ENCODE measurements at regions not wholly inside any gene's neighbourhood (a gene's known extent, or its start where the extent isn't known, plus 50 kb on each side); places are given as distances from the start of the nearest gene placed in this dataset.

DNA sequence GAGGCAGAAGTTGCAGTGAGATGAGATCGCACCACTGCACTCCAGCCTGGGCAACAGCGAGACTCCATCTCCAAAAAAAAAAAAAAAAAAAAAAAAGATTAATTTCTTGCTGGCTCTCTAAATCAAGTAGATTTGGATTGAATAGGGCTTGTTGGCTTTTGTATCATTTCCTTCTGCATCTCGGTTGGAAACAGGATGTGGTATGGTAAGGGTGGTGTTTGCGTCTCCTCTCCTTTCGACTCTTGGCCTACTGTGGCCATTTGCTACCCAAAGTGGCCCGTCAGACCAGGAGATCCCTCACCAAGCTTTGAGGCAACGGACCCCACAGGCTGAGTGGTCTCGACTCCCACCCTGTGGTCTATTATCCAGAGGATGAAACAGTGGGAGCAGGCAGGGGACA, 168.0 kb upstream of the IRX3 start:
- Histone ChIP-seq H3K9me3 (ENCODE audit: low read length) (no peaks in the 10 kb centered on the region), H3K27me3 (ENCODE audit: insufficient read depth, low read length) (no peaks in the 10 kb centered on the region), H2AFZ (ENCODE audit: low read depth, low read length) (no peak overlapping the region), H3K36me3 (ENCODE audit: insufficient read depth, low read length) (no peaks in the 10 kb centered on the region), H3K4me3 (ENCODE audit: low read length) (no peak overlapping the region), H3K4me1 (ENCODE audit: insufficient read depth, low read length) (peaks cover 5% of the 10 kb centered on the region)

DNA sequence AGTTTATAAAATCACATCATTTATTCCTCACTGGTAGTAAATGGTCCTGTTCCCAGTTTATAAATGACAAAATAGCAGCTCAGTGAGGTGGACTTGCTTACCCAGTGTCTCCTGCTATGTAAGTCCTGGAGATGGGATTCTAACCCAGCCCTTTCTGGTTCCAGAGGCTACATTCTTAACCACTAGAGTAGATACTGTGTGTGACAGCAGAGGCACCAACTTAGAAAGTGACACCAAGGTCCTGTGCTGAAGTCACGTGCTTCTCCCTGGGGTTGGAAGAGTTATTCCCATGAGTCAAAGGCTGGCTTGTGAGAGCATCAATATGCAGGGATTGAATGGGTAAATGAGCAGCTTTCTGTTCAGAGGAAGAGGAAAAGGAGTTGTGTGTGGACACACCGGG, 167.3 kb upstream of the IRX3 start:
- Histone ChIP-seq H3K9me3 (ENCODE audit: low read length) (no peaks in the 10 kb centered on the region), H3K4me1 (ENCODE audit: insufficient read depth, low read length) (peaks cover 5% of the 10 kb centered on the region), H2AFZ (ENCODE audit: low read depth, low read length) (no peak overlapping the region), H3K4me3 (ENCODE audit: low read length) (no peak overlapping the region), H3K27me3 (ENCODE audit: insufficient read depth, low read length) (no peaks in the 10 kb centered on the region), H3K36me3 (ENCODE audit: insufficient read depth, low read length) (no peaks in the 10 kb centered on the region)

DNA sequence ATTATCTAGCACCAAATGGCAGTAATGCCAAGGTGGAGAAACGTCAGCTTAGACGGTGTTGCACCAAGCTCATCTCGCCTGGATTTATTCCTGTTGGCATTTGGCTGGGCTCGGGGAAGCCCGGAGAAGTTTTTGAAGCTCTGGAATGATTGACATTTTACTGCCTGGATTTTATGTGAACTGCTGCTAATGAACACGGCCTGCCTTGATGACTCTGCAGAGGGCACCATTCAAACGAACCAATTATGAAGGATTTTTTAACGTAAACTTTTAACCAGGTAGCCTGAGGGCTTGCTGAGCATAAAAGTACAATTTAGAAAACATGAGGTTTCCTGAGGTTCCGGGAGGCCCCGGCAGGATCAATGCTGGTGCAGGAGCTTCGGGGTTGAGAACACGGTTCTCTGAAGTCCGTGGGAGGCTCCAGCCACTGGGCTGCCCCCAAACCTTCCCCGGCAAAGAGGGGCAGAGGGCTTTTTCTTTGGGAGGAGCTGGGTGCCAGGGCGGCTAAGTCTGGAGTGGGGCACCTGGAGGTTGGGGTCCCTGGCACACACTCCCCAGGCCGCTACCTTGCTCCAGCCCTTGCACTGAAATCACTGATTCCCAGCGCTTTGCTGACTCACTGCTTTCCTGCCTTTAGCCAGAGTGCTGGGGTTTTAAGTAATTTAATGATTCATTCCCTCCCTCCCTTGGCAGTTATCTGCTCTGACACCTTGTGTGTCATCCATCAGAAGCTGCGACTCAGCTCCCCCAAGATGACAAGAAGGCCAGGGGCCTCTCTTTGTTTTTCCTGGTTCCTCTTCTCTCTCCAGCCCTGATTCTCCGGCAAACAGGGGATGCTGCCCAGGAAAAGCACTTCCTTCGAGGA, 161.2 kb upstream of the IRX3 start:
- no peak overlapping the region for H2AFZ ChIP-seq (ENCODE audit: low read depth, low read length)
- H3K9me3 ChIP-seq (ENCODE audit: low read length), result no peaks in the 10 kb centered on the region
- no peaks in the 10 kb centered on the region for H3K27me3 ChIP-seq (ENCODE audit: insufficient read depth, low read length)
- no peaks in the 10 kb centered on the region for H3K36me3 ChIP-seq (ENCODE audit: insufficient read depth, low read length)
- peaks cover 6% of the 10 kb centered on the region for H3K4me1 ChIP-seq (ENCODE audit: insufficient read depth, low read length)
- H3K4me3 ChIP-seq (ENCODE audit: low read length), result no peak overlapping the region

DNA sequence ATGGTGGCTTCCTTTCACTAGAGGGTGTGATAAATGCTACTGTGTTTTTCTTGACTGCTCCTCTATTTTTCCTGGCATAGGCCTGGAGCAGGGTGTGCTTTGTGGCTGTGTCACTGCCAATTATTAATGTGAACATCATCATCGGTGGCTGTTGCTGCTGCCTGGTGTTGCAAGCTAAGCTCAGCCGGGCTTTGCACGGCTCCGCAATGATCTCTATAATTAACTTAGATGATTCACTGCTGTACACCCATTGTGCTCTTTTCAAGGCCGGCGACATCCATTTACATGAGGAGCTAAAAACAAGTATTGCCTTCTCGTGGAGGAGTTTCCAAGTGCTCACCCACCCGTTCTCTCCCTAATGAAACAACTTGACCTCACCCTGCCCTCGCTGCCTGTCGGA, 160.1 kb upstream of the IRX3 start:
- H3K36me3 ChIP-seq (ENCODE audit: insufficient read depth, low read length), result no peaks in the 10 kb centered on the region
- peaks cover 6% of the 10 kb centered on the region for H3K4me1 ChIP-seq (ENCODE audit: insufficient read depth, low read length)
- H2AFZ ChIP-seq (ENCODE audit: low read depth, low read length), result no peak overlapping the region
- H3K9me3 ChIP-seq (ENCODE audit: low read length), result no peaks in the 10 kb centered on the region
- H3K27me3 ChIP-seq (ENCODE audit: insufficient read depth, low read length), result no peaks in the 10 kb centered on the region
- H3K4me3 ChIP-seq (ENCODE audit: low read length), result no peak overlapping the region

DNA sequence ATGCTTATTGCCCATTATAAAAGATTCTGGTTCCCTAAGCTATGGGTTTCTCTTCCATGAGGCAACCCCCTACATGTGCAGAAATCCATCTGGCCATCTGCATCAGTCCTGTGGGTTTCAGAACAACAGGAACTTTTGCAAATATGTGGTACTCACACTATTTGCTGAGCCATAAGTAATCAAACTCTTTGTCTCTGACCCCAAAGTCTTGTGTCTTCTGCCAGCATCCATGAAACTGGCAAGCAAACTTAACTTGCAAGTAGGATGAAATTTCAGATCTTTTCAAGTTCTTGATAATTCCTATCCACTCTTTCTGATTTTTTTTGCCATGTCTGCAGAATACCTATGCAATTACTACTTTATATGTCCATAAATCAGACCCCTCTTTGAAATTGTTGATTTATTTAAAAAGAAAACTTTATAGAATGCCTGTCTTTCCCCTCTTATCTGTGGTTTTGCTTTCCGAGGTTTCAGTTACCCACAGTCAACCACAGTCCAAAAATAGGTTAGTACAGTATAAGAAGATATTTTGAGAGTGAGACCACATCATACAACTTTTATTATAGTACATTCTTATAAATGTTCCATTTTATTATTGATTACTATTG, 158.4 kb upstream of the IRX3 start:
- Histone ChIP-seq H3K36me3 (ENCODE audit: insufficient read depth, low read length) (no peaks in the 10 kb centered on the region), H2AFZ (ENCODE audit: low read depth, low read length) (no peak overlapping the region), H3K9me3 (ENCODE audit: low read length) (no peaks in the 10 kb centered on the region), H3K4me1 (ENCODE audit: insufficient read depth, low read length) (peaks cover 6% of the 10 kb centered on the region), H3K4me3 (ENCODE audit: low read length) (no peak overlapping the region), H3K27me3 (ENCODE audit: insufficient read depth, low read length) (no peaks in the 10 kb centered on the region)

DNA sequence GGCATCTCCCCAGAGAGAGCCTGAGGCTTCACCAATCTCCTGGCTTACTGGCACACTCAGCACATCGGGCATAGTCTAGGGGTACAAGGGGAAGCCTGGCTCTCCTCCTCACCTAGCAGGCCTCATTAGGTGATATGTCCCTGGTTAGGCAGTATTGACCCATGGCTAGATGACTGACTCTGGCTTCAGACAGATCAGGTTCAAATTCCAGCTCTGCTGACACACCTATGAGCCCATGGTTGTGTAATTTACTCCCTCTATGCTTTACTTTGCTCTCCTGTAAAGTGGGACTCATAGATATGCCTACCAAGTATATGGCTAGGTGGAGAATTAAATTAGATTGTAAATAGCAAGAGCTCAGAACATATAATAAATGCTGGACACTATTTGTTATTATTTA, 157.3 kb upstream of the IRX3 start:
- peaks cover 6% of the 10 kb centered on the region for H3K4me1 ChIP-seq (ENCODE audit: insufficient read depth, low read length)
- no peaks in the 10 kb centered on the region for H3K27me3 ChIP-seq (ENCODE audit: insufficient read depth, low read length)
- no peaks in the 10 kb centered on the region for H3K36me3 ChIP-seq (ENCODE audit: insufficient read depth, low read length)
- no peaks in the 10 kb centered on the region for H3K9me3 ChIP-seq (ENCODE audit: low read length)
- H3K4me3 ChIP-seq (ENCODE audit: low read length), result no peak overlapping the region
- H2AFZ ChIP-seq (ENCODE audit: low read depth, low read length), result no peak overlapping the region

DNA sequence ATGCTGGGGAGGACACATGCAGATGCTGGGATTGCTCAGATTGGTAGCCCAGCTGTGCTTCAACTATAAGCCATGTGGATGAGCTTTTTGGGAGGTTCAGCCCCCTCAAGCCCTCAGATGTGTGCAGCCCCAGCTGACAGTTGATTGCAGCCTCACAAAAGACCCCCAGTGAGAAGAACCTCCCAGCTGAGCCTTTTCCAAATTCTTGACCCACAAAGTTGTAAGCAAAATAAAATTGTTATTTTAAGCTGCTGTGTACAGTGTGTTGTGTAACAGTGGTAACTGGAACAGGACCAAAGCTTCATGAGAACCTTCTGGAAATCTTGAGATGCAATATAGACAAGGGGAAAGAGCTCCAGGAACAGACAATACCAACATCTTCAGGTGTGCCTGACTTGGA, 156.8 kb upstream of the IRX3 start:
- Histone ChIP-seq H2AFZ (ENCODE audit: low read depth, low read length) (no peak overlapping the region), H3K36me3 (ENCODE audit: insufficient read depth, low read length) (no peaks in the 10 kb centered on the region), H3K9me3 (ENCODE audit: low read length) (no peaks in the 10 kb centered on the region), H3K4me1 (ENCODE audit: insufficient read depth, low read length) (peaks cover 6% of the 10 kb centered on the region), H3K27me3 (ENCODE audit: insufficient read depth, low read length) (no peaks in the 10 kb centered on the region), H3K4me3 (ENCODE audit: low read length) (no peak overlapping the region)

DNA sequence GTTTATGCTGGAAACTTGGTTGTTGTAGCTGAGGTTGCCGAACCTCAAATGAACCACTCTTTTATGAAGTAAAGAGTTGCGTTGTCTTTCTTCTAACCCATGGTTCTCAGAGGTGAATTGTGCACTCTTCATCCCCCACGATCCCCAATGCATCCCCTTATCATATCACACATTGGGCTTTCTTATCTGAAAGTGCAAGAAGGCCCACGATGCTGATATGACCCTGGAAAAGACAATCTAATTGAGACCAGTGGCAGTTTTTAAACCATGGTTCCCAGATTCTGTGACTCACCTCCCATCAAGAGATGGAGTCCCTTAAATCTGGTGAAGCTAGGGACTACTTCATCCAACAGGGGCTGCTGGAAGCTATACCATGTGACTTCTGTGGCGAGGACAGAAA, 156.3 kb upstream of the IRX3 start:
- H3K9me3 ChIP-seq (ENCODE audit: low read length), result no peaks in the 10 kb centered on the region
- peaks cover 6% of the 10 kb centered on the region for H3K4me1 ChIP-seq (ENCODE audit: insufficient read depth, low read length)
- H3K4me3 ChIP-seq (ENCODE audit: low read length), result no peak overlapping the region
- H3K27me3 ChIP-seq (ENCODE audit: insufficient read depth, low read length), result no peaks in the 10 kb centered on the region
- no peaks in the 10 kb centered on the region for H3K36me3 ChIP-seq (ENCODE audit: insufficient read depth, low read length)
- H2AFZ ChIP-seq (ENCODE audit: low read depth, low read length), result no peak overlapping the region

DNA sequence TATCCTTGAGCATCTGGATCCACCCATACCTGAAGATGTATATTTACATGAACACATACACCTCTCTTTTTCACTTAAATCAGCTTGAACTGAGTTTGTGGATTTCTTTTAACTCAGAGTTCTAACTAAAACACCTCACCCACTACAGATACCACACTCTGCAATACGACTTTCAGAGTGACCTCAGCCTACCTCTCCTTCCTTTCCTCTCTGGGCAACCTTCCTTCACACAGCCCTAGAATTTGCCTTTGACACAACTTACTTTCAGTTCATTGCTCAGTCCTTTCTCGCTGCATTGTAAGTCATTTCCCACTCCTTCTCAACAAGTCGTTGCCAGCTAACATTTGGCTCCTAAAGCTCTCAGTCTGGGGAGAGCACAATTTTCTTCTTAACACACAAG, 151.9 kb upstream of the IRX3 start:
- no peaks in the 10 kb centered on the region for H3K27me3 ChIP-seq (ENCODE audit: insufficient read depth, low read length)
- peaks cover 9% of the 10 kb centered on the region for H3K9me3 ChIP-seq (ENCODE audit: low read length)
- H3K4me1 ChIP-seq (ENCODE audit: insufficient read depth, low read length), result no peaks in the 10 kb centered on the region
- H3K4me3 ChIP-seq (ENCODE audit: low read length), result no peak overlapping the region
- no peak overlapping the region for H2AFZ ChIP-seq (ENCODE audit: low read depth, low read length)
- H3K36me3 ChIP-seq (ENCODE audit: insufficient read depth, low read length), result no peaks in the 10 kb centered on the region

DNA sequence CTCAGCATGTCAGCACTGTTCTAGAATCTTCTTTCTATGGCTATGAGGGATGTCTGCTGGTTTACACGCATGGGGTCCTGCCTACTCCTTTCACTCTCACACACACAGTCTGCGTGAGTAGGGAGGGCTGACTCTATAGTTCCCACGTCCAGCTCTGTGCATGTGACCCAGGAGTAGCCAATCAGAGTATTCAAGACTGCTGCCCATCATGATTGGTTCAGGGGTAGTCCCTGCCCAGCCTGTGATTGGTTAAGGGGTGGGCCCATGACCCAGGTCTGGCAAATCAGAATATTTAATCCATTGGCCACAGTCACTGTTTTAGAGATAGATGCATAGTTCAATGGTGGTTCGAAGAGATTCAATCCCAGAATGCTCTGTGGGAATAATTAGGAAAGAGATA, 151.3 kb upstream of the IRX3 start:
- no peaks in the 10 kb centered on the region for H3K4me1 ChIP-seq (ENCODE audit: insufficient read depth, low read length)
- no peaks in the 10 kb centered on the region for H3K27me3 ChIP-seq (ENCODE audit: insufficient read depth, low read length)
- H3K9me3 ChIP-seq (ENCODE audit: low read length), result peaks cover 9% of the 10 kb centered on the region
- no peak overlapping the region for H2AFZ ChIP-seq (ENCODE audit: low read depth, low read length)
- H3K4me3 ChIP-seq (ENCODE audit: low read length), result no peak overlapping the region
- no peaks in the 10 kb centered on the region for H3K36me3 ChIP-seq (ENCODE audit: insufficient read depth, low read length)

DNA sequence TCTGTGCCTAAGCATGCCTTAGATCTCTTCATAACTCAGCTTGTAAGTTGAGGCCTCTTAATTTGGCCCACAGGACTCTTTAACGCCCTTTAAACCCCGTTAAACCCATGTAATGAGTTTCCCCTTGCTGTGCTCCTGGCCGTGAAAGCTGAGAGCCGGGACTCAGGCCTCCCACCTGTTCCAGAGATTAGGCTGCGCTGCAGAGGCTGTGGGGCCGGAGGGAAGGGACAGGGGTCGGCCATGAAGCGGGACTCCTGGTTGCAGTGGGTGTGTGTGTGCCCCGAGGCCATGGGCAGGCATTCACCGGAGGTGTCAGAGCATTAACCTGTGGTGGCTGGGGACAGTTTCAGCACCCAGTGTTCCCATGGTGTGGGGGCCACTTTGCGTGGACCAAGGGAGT, 150.8 kb upstream of the IRX3 start:
- H3K27me3 ChIP-seq (ENCODE audit: insufficient read depth, low read length), result no peaks in the 10 kb centered on the region
- no peak overlapping the region for H2AFZ ChIP-seq (ENCODE audit: low read depth, low read length)
- H3K4me1 ChIP-seq (ENCODE audit: insufficient read depth, low read length), result no peaks in the 10 kb centered on the region
- no peak overlapping the region for H3K4me3 ChIP-seq (ENCODE audit: low read length)
- no peaks in the 10 kb centered on the region for H3K36me3 ChIP-seq (ENCODE audit: insufficient read depth, low read length)
- peaks cover 9% of the 10 kb centered on the region for H3K9me3 ChIP-seq (ENCODE audit: low read length)

DNA sequence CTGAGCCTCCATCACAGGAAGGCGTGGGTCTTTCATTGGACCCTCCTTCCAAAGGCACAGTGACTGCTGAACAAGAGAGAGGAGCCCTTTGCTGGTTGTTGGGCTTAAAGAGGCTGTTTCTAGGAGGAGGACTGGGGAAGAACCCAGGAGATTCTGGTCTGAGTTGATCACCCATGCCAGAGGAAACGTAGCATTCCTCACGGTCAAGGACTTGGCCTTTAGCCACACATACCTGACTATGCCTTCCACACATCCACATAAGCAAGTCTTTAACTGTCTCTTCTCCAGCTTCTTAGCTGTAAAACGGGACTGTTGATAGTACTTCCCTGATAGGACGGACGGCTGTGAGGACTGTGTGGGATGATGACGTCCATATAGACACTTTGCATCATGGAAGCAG, 149.8 kb upstream of the IRX3 start:
- Histone ChIP-seq H2AFZ (ENCODE audit: low read depth, low read length) (no peak overlapping the region), H3K4me3 (ENCODE audit: low read length) (no peak overlapping the region), H3K27me3 (ENCODE audit: insufficient read depth, low read length) (no peaks in the 10 kb centered on the region), H3K36me3 (ENCODE audit: insufficient read depth, low read length) (no peaks in the 10 kb centered on the region), H3K9me3 (ENCODE audit: low read length) (peaks cover 9% of the 10 kb centered on the region), H3K4me1 (ENCODE audit: insufficient read depth, low read length) (no peaks in the 10 kb centered on the region)

DNA sequence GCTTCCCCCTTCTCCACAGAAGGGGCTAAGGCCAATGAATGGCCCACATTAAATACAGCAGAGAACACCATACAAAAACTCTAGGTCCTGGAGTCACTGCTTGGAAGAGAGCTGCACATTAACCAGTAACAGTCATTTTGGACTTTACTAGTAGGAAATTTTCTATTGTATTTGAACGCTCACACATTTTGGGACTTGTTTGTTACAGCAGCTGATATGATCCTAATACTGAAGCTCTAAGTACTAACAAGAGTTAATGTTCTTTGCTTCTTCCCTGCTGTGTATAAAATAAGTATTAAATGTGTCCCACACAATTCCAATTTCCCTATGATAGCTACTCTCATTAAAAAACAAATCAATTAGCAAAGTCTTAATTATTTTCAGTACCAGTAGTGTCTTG, 148.3 kb upstream of the IRX3 start:
- H3K36me3 ChIP-seq (ENCODE audit: insufficient read depth, low read length), result no peaks in the 10 kb centered on the region
- H3K4me3 ChIP-seq (ENCODE audit: low read length), result no peak overlapping the region
- no peak overlapping the region for H2AFZ ChIP-seq (ENCODE audit: low read depth, low read length)
- H3K27me3 ChIP-seq (ENCODE audit: insufficient read depth, low read length), result peaks cover 3% of the 10 kb centered on the region
- H3K4me1 ChIP-seq (ENCODE audit: insufficient read depth, low read length), result no peaks in the 10 kb centered on the region
- peaks cover 13% of the 10 kb centered on the region for H3K9me3 ChIP-seq (ENCODE audit: low read length)

DNA sequence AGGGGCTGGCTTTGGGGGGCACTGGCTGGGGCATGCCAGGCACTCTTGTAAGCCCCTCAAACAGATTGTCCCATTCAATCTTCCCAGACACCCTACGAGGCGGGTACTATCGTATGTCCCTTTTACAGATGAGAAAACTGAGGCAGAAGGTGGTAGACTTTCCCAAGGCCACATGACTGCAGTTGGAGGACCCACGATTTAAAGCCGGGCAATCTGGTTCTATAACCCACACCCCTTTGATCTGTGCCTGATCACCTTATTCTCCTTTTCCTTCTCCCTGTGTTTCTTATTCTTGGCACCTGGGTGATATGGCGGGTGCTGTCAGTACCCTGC, 146.3 kb upstream of the IRX3 start:
- peaks cover 26% of the 10 kb centered on the region for H3K9me3 ChIP-seq (ENCODE audit: low read length)
- no peaks in the 10 kb centered on the region for H3K36me3 ChIP-seq (ENCODE audit: insufficient read depth, low read length)
- H3K4me1 ChIP-seq (ENCODE audit: insufficient read depth, low read length), result no peaks in the 10 kb centered on the region
- peaks cover 5% of the 10 kb centered on the region for H3K27me3 ChIP-seq (ENCODE audit: insufficient read depth, low read length)
- H3K4me3 ChIP-seq (ENCODE audit: low read length), result no peak overlapping the region
- no peak overlapping the region for H2AFZ ChIP-seq (ENCODE audit: low read depth, low read length)
